ENCODE measurements at regions not wholly inside any gene's neighbourhood (a gene's known extent, or its start where the extent isn't known, plus 50 kb on each side); places are given as distances from the start of the nearest gene placed in this dataset.

DNA sequence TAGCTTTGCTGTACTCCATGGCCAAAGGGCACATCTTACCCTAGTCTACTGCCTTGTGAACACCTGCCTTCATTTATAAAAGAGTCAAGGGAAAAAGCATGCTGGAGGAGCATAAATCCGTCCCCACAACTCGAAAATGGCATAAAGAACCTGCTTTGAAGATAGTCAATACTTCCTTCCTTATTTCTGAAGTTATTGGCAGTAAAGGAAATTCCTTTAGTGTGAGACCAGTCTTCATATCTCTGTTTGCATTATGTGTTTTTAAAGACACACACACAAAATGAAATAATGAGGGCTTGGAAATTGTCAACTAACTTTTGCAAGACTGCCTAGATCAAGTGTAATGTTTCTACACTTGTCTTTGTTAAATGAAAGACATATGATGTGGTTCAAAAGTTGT lies 408.4 kb downstream of the SPRY2 start:
- Histone ChIP-seq H3K79me2 (ENCODE audit: insufficient read depth, low read length) (no peaks in the 10 kb centered on the region), H3K36me3 (ENCODE audit: control insufficient read depth in 1 of 2, insufficient read depth in 2 of 2, low read length in 2 of 2) (no peaks in the 10 kb centered on the region), H3K4me1 (ENCODE audit: control insufficient read depth in 1 of 2, insufficient read depth in 2 of 2, low read length in 2 of 2) (peaks cover 0 to 12% of the 10 kb centered on the region in 2 experiments; a peak in 1 of 4 replicates), H3K27me3 (ENCODE audit: insufficient read depth, low read length) (no peaks in the 10 kb centered on the region), H3K27ac (ENCODE audit: low read depth, low read length) (no peak overlapping the region), H3K9me2 (ENCODE audit: insufficient read depth) (no peaks in the 10 kb centered on the region), H3K9me3 (ENCODE audit: control insufficient read depth in 1 of 2, insufficient read depth in 1 of 2, low read depth in 1 of 2, low read length in 2 of 2) (no peaks in the 10 kb centered on the region), H3K4me2 (ENCODE audit: low read length) (no peak overlapping the region), H3K9ac (ENCODE audit: low read length) (no peak overlapping the region), H2AFZ (ENCODE audit: low read depth, low read length, poor library complexity, severe bottlenecking) (no peak overlapping the region), H4K20me1 (ENCODE audit: insufficient read depth) (no peaks in the 10 kb centered on the region), H3K4me3 (replicated peaks in 1 of 2; ENCODE audit: low read depth in 1 of 2, low read length in 2 of 2) (no peak overlapping the region)
- DNase-seq (ENCODE audit: low read depth, low spot score) (no peak), ATAC-seq (no peak)
- no TSS peak for BruUV-seq (replicated peaks)
- TF ChIP-seq POLR2A (IDR thresholded peaks at IDR 0.05; ENCODE audit: borderline replicate concordance, extremely low read depth, insufficient read depth, insufficient read length) (no peak), EZH2 (IDR thresholded peaks at IDR 0.05) (no peak), SRF (IDR thresholded peaks at IDR 0.05; ENCODE audit: low read depth) (no peak), ZFX (IDR thresholded peaks at IDR 0.05) (no peak), SP1 (IDR thresholded peaks at IDR 0.05; ENCODE audit: low read depth) (no peak), SIN3A (IDR thresholded peaks at IDR 0.05; ENCODE audit: low read depth) (no peak), CBX3 (IDR thresholded peaks at IDR 0.05; ENCODE audit: low read depth) (no peak), EGR1 (IDR thresholded peaks at IDR 0.05; ENCODE audit: low read depth) (no peak), POLR2AphosphoS5 (IDR thresholded peaks at IDR 0.05; ENCODE audit: low read depth, low read length) (no peak), ELF1 (IDR thresholded peaks at IDR 0.05; ENCODE audit: borderline replicate concordance, low read depth) (no peak), CEBPB (IDR thresholded peaks at IDR 0.05; ENCODE audit: low read depth) (no peak), JUND (IDR thresholded peaks at IDR 0.05) (no peak), RAD21 (IDR thresholded peaks at IDR 0.05; ENCODE audit: low read depth) (no peak), YY1 (IDR thresholded peaks at IDR 0.05; ENCODE audit: extremely low read depth, insufficient replicate concordance, low read depth, low read length) (no peak)
- TF ChIP-seq, protein P1, sequence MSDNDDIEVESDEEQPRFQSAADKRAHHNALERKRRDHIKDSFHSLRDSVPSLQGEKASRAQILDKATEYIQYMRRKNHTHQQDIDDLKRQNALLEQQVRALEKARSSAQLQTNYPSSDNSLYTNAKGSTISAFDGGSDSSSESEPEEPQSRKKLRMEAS (IDR thresholded peaks at IDR 0.05) = no peak
- TF ChIP-seq, protein P2, sequence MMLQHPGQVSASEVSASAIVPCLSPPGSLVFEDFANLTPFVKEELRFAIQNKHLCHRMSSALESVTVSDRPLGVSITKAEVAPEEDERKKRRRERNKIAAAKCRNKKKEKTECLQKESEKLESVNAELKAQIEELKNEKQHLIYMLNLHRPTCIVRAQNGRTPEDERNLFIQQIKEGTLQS (IDR thresholded peaks at IDR 0.05) = no peak
- TF ChIP-seq, protein P3, sequence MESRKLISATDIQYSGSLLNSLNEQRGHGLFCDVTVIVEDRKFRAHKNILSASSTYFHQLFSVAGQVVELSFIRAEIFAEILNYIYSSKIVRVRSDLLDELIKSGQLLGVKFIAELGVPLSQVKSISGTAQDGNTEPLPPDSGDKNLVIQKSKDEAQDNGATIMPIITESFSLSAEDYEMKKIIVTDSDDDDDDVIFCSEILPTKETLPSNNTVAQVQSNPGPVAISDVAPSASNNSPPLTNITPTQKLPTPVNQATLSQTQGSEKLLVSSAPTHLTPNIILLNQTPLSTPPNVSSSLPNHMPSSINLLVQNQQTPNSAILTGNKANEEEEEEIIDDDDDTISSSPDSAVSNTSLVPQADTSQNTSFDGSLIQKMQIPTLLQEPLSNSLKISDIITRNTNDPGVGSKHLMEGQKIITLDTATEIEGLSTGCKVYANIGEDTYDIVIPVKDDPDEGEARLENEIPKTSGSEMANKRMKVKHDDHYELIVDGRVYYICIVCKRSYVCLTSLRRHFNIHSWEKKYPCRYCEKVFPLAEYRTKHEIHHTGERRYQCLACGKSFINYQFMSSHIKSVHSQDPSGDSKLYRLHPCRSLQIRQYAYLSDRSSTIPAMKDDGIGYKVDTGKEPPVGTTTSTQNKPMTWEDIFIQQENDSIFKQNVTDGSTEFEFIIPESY (IDR thresholded peaks at IDR 0.05; ENCODE audit: extremely low read depth, insufficient replicate concordance, low read length) = no peak
- TF ChIP-seq, protein P4, sequence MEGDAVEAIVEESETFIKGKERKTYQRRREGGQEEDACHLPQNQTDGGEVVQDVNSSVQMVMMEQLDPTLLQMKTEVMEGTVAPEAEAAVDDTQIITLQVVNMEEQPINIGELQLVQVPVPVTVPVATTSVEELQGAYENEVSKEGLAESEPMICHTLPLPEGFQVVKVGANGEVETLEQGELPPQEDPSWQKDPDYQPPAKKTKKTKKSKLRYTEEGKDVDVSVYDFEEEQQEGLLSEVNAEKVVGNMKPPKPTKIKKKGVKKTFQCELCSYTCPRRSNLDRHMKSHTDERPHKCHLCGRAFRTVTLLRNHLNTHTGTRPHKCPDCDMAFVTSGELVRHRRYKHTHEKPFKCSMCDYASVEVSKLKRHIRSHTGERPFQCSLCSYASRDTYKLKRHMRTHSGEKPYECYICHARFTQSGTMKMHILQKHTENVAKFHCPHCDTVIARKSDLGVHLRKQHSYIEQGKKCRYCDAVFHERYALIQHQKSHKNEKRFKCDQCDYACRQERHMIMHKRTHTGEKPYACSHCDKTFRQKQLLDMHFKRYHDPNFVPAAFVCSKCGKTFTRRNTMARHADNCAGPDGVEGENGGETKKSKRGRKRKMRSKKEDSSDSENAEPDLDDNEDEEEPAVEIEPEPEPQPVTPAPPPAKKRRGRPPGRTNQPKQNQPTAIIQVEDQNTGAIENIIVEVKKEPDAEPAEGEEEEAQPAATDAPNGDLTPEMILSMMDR (IDR thresholded peaks at IDR 0.05 in 2 of 3, conservative IDR thresholded peaks at IDR 0.05 in 1 of 3; ENCODE audit: borderline replicate concordance in 1 of 3, insufficient read depth in 1 of 3, low read depth in 2 of 3, low read length in 2 of 3) = no peak
- TF ChIP-seq, protein P5, sequence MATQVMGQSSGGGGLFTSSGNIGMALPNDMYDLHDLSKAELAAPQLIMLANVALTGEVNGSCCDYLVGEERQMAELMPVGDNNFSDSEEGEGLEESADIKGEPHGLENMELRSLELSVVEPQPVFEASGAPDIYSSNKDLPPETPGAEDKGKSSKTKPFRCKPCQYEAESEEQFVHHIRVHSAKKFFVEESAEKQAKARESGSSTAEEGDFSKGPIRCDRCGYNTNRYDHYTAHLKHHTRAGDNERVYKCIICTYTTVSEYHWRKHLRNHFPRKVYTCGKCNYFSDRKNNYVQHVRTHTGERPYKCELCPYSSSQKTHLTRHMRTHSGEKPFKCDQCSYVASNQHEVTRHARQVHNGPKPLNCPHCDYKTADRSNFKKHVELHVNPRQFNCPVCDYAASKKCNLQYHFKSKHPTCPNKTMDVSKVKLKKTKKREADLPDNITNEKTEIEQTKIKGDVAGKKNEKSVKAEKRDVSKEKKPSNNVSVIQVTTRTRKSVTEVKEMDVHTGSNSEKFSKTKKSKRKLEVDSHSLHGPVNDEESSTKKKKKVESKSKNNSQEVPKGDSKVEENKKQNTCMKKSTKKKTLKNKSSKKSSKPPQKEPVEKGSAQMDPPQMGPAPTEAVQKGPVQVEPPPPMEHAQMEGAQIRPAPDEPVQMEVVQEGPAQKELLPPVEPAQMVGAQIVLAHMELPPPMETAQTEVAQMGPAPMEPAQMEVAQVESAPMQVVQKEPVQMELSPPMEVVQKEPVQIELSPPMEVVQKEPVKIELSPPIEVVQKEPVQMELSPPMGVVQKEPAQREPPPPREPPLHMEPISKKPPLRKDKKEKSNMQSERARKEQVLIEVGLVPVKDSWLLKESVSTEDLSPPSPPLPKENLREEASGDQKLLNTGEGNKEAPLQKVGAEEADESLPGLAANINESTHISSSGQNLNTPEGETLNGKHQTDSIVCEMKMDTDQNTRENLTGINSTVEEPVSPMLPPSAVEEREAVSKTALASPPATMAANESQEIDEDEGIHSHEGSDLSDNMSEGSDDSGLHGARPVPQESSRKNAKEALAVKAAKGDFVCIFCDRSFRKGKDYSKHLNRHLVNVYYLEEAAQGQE (IDR thresholded peaks at IDR 0.05; ENCODE audit: low read depth) = no peak
- ChIA-PET RAD21 (ENCODE audit: low non-redundant PET in 1 of 2, low total read pairs in 2 of 2, uncharacterized antibody in 2 of 2, unreplicated experiment in 2 of 2) (no interaction called here), POLR2A (no interaction called here), CTCF (no interaction called here)
- intact Hi-C loops (cut with micrococcal nuclease) = no loop called here
